ENCODE measurements at regions not wholly inside any gene's neighbourhood (a gene's known extent, or its start where the extent isn't known, plus 50 kb on each side); places are given as distances from the start of the nearest gene placed in this dataset.

- no peak overlapping the region for H3K4me3 ChIP-seq (ENCODE audit: control insufficient read depth, low read depth, low read length)
- no peak for TF ChIP-seq CTCF (conservative IDR thresholded peaks at IDR 0.05; ENCODE audit: control insufficient read depth, insufficient read depth, low read depth, low read length)
- DNase-seq (ENCODE audit: low read depth), result no peak
Measured at GRCh38 chr4:163988391-163988790, 493.9 kb downstream of the TMA16 start.

GRCh38 chr4:163988865-163989264 lies 494.4 kb downstream of the TMA16 start:
- DNase-seq (ENCODE audit: low read depth), result no peak
- H3K4me3 ChIP-seq (ENCODE audit: control insufficient read depth, low read depth, low read length), result no peak overlapping the region
- TF ChIP-seq CTCF (conservative IDR thresholded peaks at IDR 0.05; ENCODE audit: control insufficient read depth, insufficient read depth, low read depth, low read length), result no peak

GRCh38 chr4:163991298-163991865 lies 496.9 kb downstream of the TMA16 start:
- H3K4me3 ChIP-seq (ENCODE audit: control insufficient read depth, low read depth, low read length), result no peak overlapping the region
- DNase-seq (ENCODE audit: low read depth), result peak; percentile 1
- TF ChIP-seq CTCF (conservative IDR thresholded peaks at IDR 0.05; ENCODE audit: control insufficient read depth, insufficient read depth, low read depth, low read length), result no peak

GRCh38 chr4:164009435-164009834 lies 514.9 kb downstream of the TMA16 start:
- no peak for TF ChIP-seq CTCF (conservative IDR thresholded peaks at IDR 0.05; ENCODE audit: control insufficient read depth, insufficient read depth, low read depth, low read length)
- no peak overlapping the region for H3K4me3 ChIP-seq (ENCODE audit: control insufficient read depth, low read depth, low read length)
- no peak for DNase-seq (ENCODE audit: low read depth)

DNA sequence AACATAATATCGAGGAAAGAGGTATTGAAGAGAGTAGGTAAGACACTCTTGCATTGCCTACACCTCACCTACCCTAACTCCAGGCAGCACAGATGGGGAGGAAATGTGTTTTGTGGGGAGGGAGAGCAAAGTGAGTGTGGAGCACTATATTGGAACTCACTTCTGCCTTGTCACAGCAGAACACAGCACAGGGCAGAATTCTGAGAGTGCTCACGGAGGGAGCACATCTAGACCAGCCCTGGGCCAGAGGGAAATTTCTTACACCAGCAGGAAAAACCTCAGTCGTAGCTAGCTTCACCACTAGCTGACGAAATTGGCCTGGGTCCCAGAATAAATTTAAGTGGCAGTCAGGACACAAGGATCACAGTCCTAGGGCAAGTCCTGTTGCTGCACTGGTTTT lies 517.3 kb downstream of the TMA16 start:
- no peak for DNase-seq (ENCODE audit: low read depth)
- no peak for TF ChIP-seq CTCF (conservative IDR thresholded peaks at IDR 0.05; ENCODE audit: control insufficient read depth, insufficient read depth, low read depth, low read length)
- H3K4me3 ChIP-seq (ENCODE audit: control insufficient read depth, low read depth, low read length), result no peak overlapping the region

GRCh38 chr4:164012396-164013027 lies 518.0 kb downstream of the TMA16 start:
- peak; percentile 34 for DNase-seq (ENCODE audit: low read depth)
- TF ChIP-seq CTCF (conservative IDR thresholded peaks at IDR 0.05; ENCODE audit: control insufficient read depth, insufficient read depth, low read depth, low read length), result peak; percentile 48
- no peak overlapping the region for H3K4me3 ChIP-seq (ENCODE audit: control insufficient read depth, low read depth, low read length)

All from fibroblast of mammary gland (primary cell).